Peyer's patch (tissue), 4 donors: ENCODE measurements at regions not wholly inside any gene's neighbourhood (a gene's known extent, or its start where the extent isn't known, plus 50 kb on each side); places are given as distances from the start of the nearest gene placed in this dataset.
"Not testable (repeated sequence)": the region's sequence is repeated elsewhere in the genome, so short reads cannot be mapped to it uniquely, and the experiment has no call there.

Experiments
- DNase-seq, 3 donors: peaks; one replicate each; pipeline ENCODE4 v3.0.0-alpha.2; 2017 to 2019
- H3K27ac ChIP-seq, 4 donors: fragments of 200-600 bp; sonication (generic); one replicate each; pipeline ENCODE4 v1.5.1; 2016 to 2019
- H3K27me3 ChIP-seq, 2 donors: fragments of 200-600 bp; sonication (generic); one replicate each; pipeline ENCODE4 v1.5.1; 2019
- H3K36me3 ChIP-seq, 3 donors: fragments of 200-600 bp; sonication (generic); one replicate each; pipeline ENCODE4 v1.5.1; 2016 to 2019
- H3K4me1 ChIP-seq, 4 donors: fragments of 200-600 bp; sonication (generic); one replicate each; pipeline ENCODE4 v1.5.1; 2016 to 2019
- H3K4me3 ChIP-seq, 4 donors: fragments of 200-600 bp; sonication (generic); 1 replicate in 3 of 4; 2 replicates in 1 of 4; pipeline ENCODE4 v1.5.1; 2016 to 2019; ENCODE audit warnings: mild to moderate bottlenecking in 1 of 4
- H3K9me3 ChIP-seq, 4 donors: fragments of 200-600 bp; sonication (generic); one replicate each; pipeline ENCODE4 v1.5.1; 2016 to 2019; ENCODE audit warnings: mild to moderate bottlenecking in 1 of 4
- CTCF ChIP-seq, 6 experiments: fragments of 450-650 bp in 4 of 6; fragments of 200-600 bp in 2 of 6; sonication (generic) in 1 of 6; IDR thresholded peaks; one replicate each; pipeline ENCODE4 v1.5.1; 2017 to 2019; ENCODE audit warnings: antibody characterized with exemption in 6 of 6, mild to moderate bottlenecking in 3 of 6, moderate library complexity in 1 of 6
- POLR2A ChIP-seq, 2 donors: fragments of 450-650 bp; IDR thresholded peaks; one replicate each; pipeline ENCODE4 v1.5.1; 2017; ENCODE audit warnings: antibody characterized with exemption in 2 of 2, mild to moderate bottlenecking in 2 of 2, moderate library complexity in 2 of 2

- no peaks in the 10 kb centered on the region for H3K36me3 ChIP-seq
- no peak for DNase-seq
- TF ChIP-seq POLR2A (IDR thresholded peaks at IDR 0.05) = no peak
- no peak for TF ChIP-seq CTCF (IDR thresholded peaks at IDR 0.05)
- H3K27me3 ChIP-seq = no peaks in the 10 kb centered on the region
- H3K4me1 ChIP-seq = no peaks in the 10 kb centered on the region
- no peak overlapping the region for H3K4me3 ChIP-seq
- no peak overlapping the region for H3K27ac ChIP-seq
- H3K9me3 ChIP-seq = no peaks in the 10 kb centered on the region
These were observed 268.7 kb downstream of the SPRY2 start for GRCh38 chr13:80072231-80072630.

- no peaks in the 10 kb centered on the region for H3K36me3 ChIP-seq
- no peaks in the 10 kb centered on the region for H3K4me1 ChIP-seq
- H3K9me3 ChIP-seq = no peaks in the 10 kb centered on the region
- no peak overlapping the region for H3K4me3 ChIP-seq
- no peak overlapping the region for H3K27ac ChIP-seq
- TF ChIP-seq CTCF (IDR thresholded peaks at IDR 0.05) (no peak), POLR2A (IDR thresholded peaks at IDR 0.05) (no peak)
- no peak for DNase-seq
- H3K27me3 ChIP-seq = no peaks in the 10 kb centered on the region
These were observed 270.8 kb downstream of the SPRY2 start for GRCh38 chr13:80070024-80070703.

- DNase-seq = no peak
- no peak for TF ChIP-seq POLR2A (IDR thresholded peaks at IDR 0.05)
- TF ChIP-seq CTCF (IDR thresholded peaks at IDR 0.05) = no peak
- Histone ChIP-seq H3K36me3 (no peaks in the 10 kb centered on the region), H3K9me3 (no peaks in the 10 kb centered on the region), H3K4me1 (no peaks in the 10 kb centered on the region), H3K27ac (no peak overlapping the region), H3K27me3 (no peaks in the 10 kb centered on the region), H3K4me3 (no peak overlapping the region)
These were observed 271.6 kb downstream of the SPRY2 start for GRCh38 chr13:80069374-80069773.

GRCh38 chr13:80065996-80066395 lies 274.9 kb downstream of the SPRY2 start:
- no peaks in the 10 kb centered on the region for H3K4me1 ChIP-seq
- H3K27me3 ChIP-seq = no peaks in the 10 kb centered on the region
- no peaks in the 10 kb centered on the region for H3K36me3 ChIP-seq
- H3K27ac ChIP-seq = no peak overlapping the region
- DNase-seq = no peak
- TF ChIP-seq CTCF (IDR thresholded peaks at IDR 0.05) = no peak
- no peak for TF ChIP-seq POLR2A (IDR thresholded peaks at IDR 0.05)
- no peak overlapping the region for H3K4me3 ChIP-seq
- H3K9me3 ChIP-seq = no peaks in the 10 kb centered on the region

- not testable (repeated sequence) for H3K4me3 ChIP-seq, H3K9me3 ChIP-seq, DNase-seq, H3K4me1 ChIP-seq, H3K36me3 ChIP-seq, H3K27ac ChIP-seq, H3K27me3 ChIP-seq
These were observed 278.5 kb downstream of the SPRY2 start for GRCh38 chr13:80062416-80062815.

GRCh38 chr13:80059789-80060188 lies 281.1 kb downstream of the SPRY2 start:
- TF ChIP-seq POLR2A (IDR thresholded peaks at IDR 0.05) = no peak
- no peak for TF ChIP-seq CTCF (IDR thresholded peaks at IDR 0.05)
- Histone ChIP-seq H3K36me3 (no peaks in the 10 kb centered on the region), H3K4me3 (no peak overlapping the region), H3K4me1 (no peaks in the 10 kb centered on the region), H3K27ac (no peak overlapping the region), H3K9me3 (peaks cover 0 to 5% (median 0%) of the 10 kb centered on the region in 4 donors), H3K27me3 (no peaks in the 10 kb centered on the region)
- no peak for DNase-seq
